Stimulated activated CD8-positive, alpha-beta memory T cell treated with anti-CD3 and anti-CD28 coated beads, Interleukin-12 subunit alpha, Interleukin-12 subunit beta, amount 100 ng/mL, for 24 hours (primary cell): ENCODE measurements at regions not wholly inside any gene's neighbourhood (a gene's known extent, or its start where the extent isn't known, plus 50 kb on each side); places are given as distances from the start of the nearest gene placed in this dataset.

Experiments
- DNase-seq: peaks from one replicate; pipeline ENCODE4 v3.0.0-alpha.2; 2020; ENCODE audit errors: extremely low read depth

- DNase-seq: no peak
These were observed 384.4 kb downstream of the EIPR1 start for GRCh38 chr2:2993172-2993692.

- DNase-seq: no peak
These were observed 385.0 kb downstream of the EIPR1 start for GRCh38 chr2:2992634-2993033.

- DNase-seq: no peak
These were observed 392.6 kb downstream of the EIPR1 start for GRCh38 chr2:2985020-2985419.

GRCh38 chr2:2981000-2981399 lies 396.6 kb downstream of the EIPR1 start:
- DNase-seq: no peak

- no peak for DNase-seq
These were observed 402.6 kb downstream of the EIPR1 start for GRCh38 chr2:2974982-2975381.

GRCh38 chr2:2960441-2961133 lies 417.0 kb downstream of the EIPR1 start:
- no peak for DNase-seq

- no peak for DNase-seq
These were observed 427.1 kb downstream of the EIPR1 start for GRCh38 chr2:2950403-2950952.

- no peak for DNase-seq
These were observed 430.2 kb downstream of the EIPR1 start for GRCh38 chr2:2947406-2947805.

- DNase-seq: no peak
These were observed 434.7 kb downstream of the EIPR1 start for GRCh38 chr2:2942906-2943305.

GRCh38 chr2:2942225-2942624 lies 435.4 kb downstream of the EIPR1 start:
- no peak for DNase-seq

- no peak for DNase-seq
These were observed 436.4 kb downstream of the EIPR1 start for GRCh38 chr2:2941205-2941604.

GRCh38 chr2:2940702-2941101 lies 436.9 kb downstream of the EIPR1 start:
- no peak for DNase-seq

- DNase-seq: no peak
These were observed 437.6 kb downstream of the EIPR1 start for GRCh38 chr2:2940061-2940460.

- DNase-seq: no peak
These were observed 438.4 kb downstream of the EIPR1 start for GRCh38 chr2:2939078-2939795.

GRCh38 chr2:2938481-2938880 lies 439.1 kb downstream of the EIPR1 start:
- DNase-seq: no peak

GRCh38 chr2:2935445-2936149 lies 442.0 kb downstream of the EIPR1 start:
- no peak for DNase-seq

- no peak for DNase-seq
These were observed 444.2 kb downstream of the EIPR1 start for GRCh38 chr2:2933426-2933825.

- DNase-seq: no peak
These were observed 444.8 kb downstream of the EIPR1 start for GRCh38 chr2:2932692-2933305.

GRCh38 chr2:2932189-2932588 lies 445.4 kb downstream of the EIPR1 start:
- no peak for DNase-seq

- DNase-seq: no peak
These were observed 446.1 kb downstream of the EIPR1 start for GRCh38 chr2:2931318-2932075.

GRCh38 chr2:2930841-2931240 lies 446.8 kb downstream of the EIPR1 start:
- no peak for DNase-seq
